T-helper 1 cell treated with Interleukin-12 subunit alpha and Interleukin-12 subunit beta and Interleukin-4 antibody, amounts not matched to agents 30 μg/mL and 1 μg/mL, for 36 hours (primary cell): ENCODE measurements at regions not wholly inside any gene's neighbourhood (a gene's known extent, or its start where the extent isn't known, plus 50 kb on each side); places are given as distances from the start of the nearest gene placed in this dataset.

Source experiments
- H3K27ac Mint-ChIP-seq: one replicate; pipeline ENCODE4 v1.8.0; 2021; ENCODE audit warnings: mild to moderate bottlenecking, mixed read lengths
- H3K27me3 Mint-ChIP-seq: one replicate; pipeline ENCODE4 v1.8.0; 2021; ENCODE audit warnings: low read depth, mixed read lengths
- H3K36me3 Mint-ChIP-seq: one replicate; pipeline ENCODE4 v1.8.0; 2021; ENCODE audit warnings: low read depth, mixed read lengths
- H3K4me1 Mint-ChIP-seq: one replicate; pipeline ENCODE4 v1.8.0; 2021; ENCODE audit warnings: low read depth, mixed read lengths
- H3K4me3 Mint-ChIP-seq: one replicate; pipeline ENCODE4 v1.8.0; 2021; ENCODE audit warnings: mild to moderate bottlenecking, moderate library complexity, mixed read lengths
- H3K9me3 Mint-ChIP-seq: one replicate; pipeline ENCODE4 v1.8.0; 2021; ENCODE audit warnings: mixed read lengths

DNA sequence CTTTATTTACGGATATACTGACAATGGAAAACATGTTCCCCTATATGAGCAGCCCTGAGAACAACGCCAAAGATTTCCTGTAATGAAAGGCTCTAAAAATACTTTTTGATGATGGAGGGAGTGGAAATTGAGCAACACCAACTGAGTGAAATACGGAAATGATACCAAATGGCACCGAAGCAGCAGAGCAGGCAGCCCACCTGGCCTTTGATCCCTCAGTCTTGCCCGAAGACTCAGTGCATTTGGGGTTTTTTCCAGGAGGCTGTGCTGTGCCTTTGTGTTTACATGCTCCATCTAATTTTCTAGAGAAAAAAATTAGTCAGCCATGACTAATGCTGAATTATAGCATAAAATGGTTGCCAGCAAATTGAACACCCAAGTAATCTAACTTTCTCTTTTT, 169.9 kb upstream of the RBPJ start:
- H3K27me3 Mint-ChIP-seq, result no peaks in the 10 kb centered on the region
- H3K9me3 Mint-ChIP-seq, result peaks cover 18% of the 10 kb centered on the region
- H3K4me3 Mint-ChIP-seq, result no peak overlapping the region
- H3K27ac Mint-ChIP-seq, result no peak overlapping the region
- H3K36me3 Mint-ChIP-seq, result peaks cover 11% of the 10 kb centered on the region
- H3K4me1 Mint-ChIP-seq, result peaks cover 19% of the 10 kb centered on the region

- peaks cover 18% of the 10 kb centered on the region for H3K9me3 Mint-ChIP-seq
- H3K27me3 Mint-ChIP-seq, result no peaks in the 10 kb centered on the region
- H3K27ac Mint-ChIP-seq, result no peak overlapping the region
- no peak overlapping the region for H3K4me3 Mint-ChIP-seq
- H3K4me1 Mint-ChIP-seq, result peaks cover 19% of the 10 kb centered on the region
- peaks cover 11% of the 10 kb centered on the region for H3K36me3 Mint-ChIP-seq
These were observed 169.2 kb upstream of the RBPJ start for GRCh38 chr4:26151615-26152014.

DNA sequence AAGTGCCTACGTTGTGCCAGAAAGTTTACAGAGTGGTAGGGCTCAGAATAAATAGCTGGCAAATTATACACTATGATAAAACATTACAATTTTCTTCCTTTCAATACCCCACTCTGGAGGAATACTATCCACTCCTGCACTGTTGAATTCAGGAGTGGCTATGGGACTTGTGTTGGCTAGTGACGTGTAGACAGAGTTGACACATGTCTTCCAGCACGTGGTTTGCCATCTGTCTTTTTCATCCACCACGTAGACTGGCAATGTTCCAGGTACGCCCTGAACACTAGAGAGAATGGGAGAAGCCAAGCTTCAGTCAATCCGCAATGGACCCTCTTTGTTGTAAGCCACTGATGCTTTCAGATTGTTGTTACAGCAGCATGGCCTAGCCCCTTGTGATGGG, 168.8 kb upstream of the RBPJ start:
- Mint-ChIP-seq H3K9me3 (peaks cover 18% of the 10 kb centered on the region), H3K27me3 (no peaks in the 10 kb centered on the region), H3K36me3 (peaks cover 11% of the 10 kb centered on the region), H3K4me1 (peaks cover 19% of the 10 kb centered on the region), H3K27ac (no peak overlapping the region), H3K4me3 (no peak overlapping the region)

DNA sequence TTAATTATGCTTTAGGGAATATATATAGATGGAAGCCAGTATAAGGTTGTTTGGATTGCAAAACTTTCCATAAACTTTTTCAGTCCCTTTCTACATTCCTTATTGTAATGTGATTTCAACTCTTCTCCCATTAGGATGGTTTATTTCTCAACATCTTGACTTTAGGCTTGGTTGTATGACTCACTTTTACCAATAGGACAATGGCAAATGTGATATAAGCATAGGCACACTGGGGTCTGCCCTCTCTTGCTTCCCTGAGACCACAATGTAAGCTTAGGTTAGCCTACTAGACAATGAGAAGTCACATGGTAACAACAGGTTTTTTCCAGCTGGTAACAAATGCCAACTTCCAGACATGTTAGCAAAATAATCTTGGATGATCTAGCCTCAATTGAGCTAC, 163.3 kb upstream of the RBPJ start:
- no peak overlapping the region for H3K4me3 Mint-ChIP-seq
- H3K27ac Mint-ChIP-seq, result no peak overlapping the region
- peaks cover 12% of the 10 kb centered on the region for H3K4me1 Mint-ChIP-seq
- peaks cover 29% of the 10 kb centered on the region for H3K9me3 Mint-ChIP-seq
- no peaks in the 10 kb centered on the region for H3K27me3 Mint-ChIP-seq
- H3K36me3 Mint-ChIP-seq, result peaks cover 13% of the 10 kb centered on the region

- Mint-ChIP-seq H3K36me3 (peaks cover 16% of the 10 kb centered on the region), H3K4me1 (peaks cover 12% of the 10 kb centered on the region), H3K27ac (no peak overlapping the region), H3K27me3 (no peaks in the 10 kb centered on the region), H3K4me3 (no peak overlapping the region), H3K9me3 (peaks cover 29% of the 10 kb centered on the region)
These were observed 160.2 kb upstream of the RBPJ start for GRCh38 chr4:26160591-26160990.

- no peak overlapping the region for H3K27ac Mint-ChIP-seq
- peaks cover 29% of the 10 kb centered on the region for H3K9me3 Mint-ChIP-seq
- H3K4me1 Mint-ChIP-seq, result peaks cover 10% of the 10 kb centered on the region
- no peak overlapping the region for H3K4me3 Mint-ChIP-seq
- H3K36me3 Mint-ChIP-seq, result peaks cover 16% of the 10 kb centered on the region
- H3K27me3 Mint-ChIP-seq, result no peaks in the 10 kb centered on the region
These were observed 159.6 kb upstream of the RBPJ start for GRCh38 chr4:26161030-26161824.

GRCh38 chr4:26162101-26162500, 158.7 kb upstream of the RBPJ start:
- Mint-ChIP-seq H3K27ac (no peak overlapping the region), H3K27me3 (no peaks in the 10 kb centered on the region), H3K9me3 (peaks cover 29% of the 10 kb centered on the region), H3K36me3 (peaks cover 16% of the 10 kb centered on the region), H3K4me1 (peaks cover 10% of the 10 kb centered on the region), H3K4me3 (no peak overlapping the region)

- peaks cover 12% of the 10 kb centered on the region for H3K36me3 Mint-ChIP-seq
- H3K4me3 Mint-ChIP-seq, result no peak overlapping the region
- H3K27me3 Mint-ChIP-seq, result no peaks in the 10 kb centered on the region
- H3K9me3 Mint-ChIP-seq, result peaks cover 17% of the 10 kb centered on the region
- H3K27ac Mint-ChIP-seq, result no peak overlapping the region
- H3K4me1 Mint-ChIP-seq, result peaks cover 6% of the 10 kb centered on the region
These were observed 157.1 kb upstream of the RBPJ start for GRCh38 chr4:26163425-26164362.

DNA sequence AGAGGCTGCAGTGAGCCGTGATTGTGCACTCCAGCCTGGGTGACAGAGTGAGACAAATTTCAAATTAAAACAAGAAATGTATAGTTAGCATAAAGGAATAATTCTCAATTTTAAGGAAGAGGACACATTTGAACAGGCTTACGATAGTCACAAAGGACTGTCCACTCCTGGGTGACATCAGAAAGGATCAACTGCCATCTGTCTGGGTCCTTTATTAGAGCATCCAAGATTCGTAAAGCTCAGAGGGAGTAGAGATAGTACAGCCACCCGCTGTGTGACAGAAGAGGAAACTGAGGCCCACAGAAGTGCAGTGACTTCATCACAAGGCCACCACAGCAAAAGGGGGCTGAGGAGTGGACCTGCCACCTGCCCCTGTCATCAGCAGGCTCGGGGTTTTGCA, 149.3 kb upstream of the RBPJ start:
- Mint-ChIP-seq H3K27me3 (no peaks in the 10 kb centered on the region), H3K9me3 (no peaks in the 10 kb centered on the region), H3K27ac (no peak overlapping the region), H3K4me3 (no peak overlapping the region), H3K36me3 (peaks cover 2% of the 10 kb centered on the region), H3K4me1 (peaks cover 17% of the 10 kb centered on the region)

DNA sequence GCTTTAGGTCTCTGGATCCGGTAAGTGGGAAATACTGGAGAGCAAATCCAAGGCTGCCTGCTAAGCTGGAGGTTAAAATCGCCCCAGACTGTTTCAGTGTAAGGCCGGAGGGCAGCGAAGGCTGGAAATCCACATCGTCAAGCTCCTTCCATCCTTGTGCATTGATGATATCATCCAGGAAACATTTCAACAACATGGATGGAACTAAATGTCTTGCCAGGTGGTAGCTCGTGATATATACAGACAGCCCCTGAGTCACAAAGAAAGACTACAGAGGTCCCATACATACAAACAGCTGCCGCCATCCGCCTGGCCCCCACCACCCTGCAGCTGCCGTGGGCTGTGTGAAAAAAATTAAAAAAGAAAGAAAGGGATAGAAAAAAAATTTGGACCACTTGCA, 148.9 kb upstream of the RBPJ start:
- Mint-ChIP-seq H3K4me3 (no peak overlapping the region), H3K36me3 (peaks cover 2% of the 10 kb centered on the region), H3K4me1 (peaks cover 18% of the 10 kb centered on the region), H3K27ac (no peak overlapping the region), H3K27me3 (no peaks in the 10 kb centered on the region), H3K9me3 (no peaks in the 10 kb centered on the region)

DNA sequence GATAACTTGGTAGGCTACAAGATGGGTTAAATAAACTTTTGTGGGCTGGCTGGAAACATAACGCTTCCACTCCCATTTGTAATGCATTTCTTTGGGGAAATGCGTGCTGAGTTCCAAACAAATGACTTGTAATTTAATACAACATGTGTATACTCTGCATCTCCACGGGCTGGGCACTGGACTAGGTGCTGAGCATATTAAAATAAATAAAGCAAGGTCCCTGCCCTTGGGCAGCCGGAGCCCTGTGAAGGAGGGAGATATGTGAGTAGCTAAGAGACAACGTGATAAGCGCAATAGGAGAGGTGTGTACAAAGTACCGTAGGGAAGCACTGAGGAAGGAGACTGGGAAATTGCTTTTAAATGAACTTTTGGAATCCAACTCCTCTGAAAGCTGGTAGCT, 147.2 kb upstream of the RBPJ start:
- peak overlapping the region; percentile 63 for H3K27ac Mint-ChIP-seq
- H3K4me1 Mint-ChIP-seq, result peaks cover 20% of the 10 kb centered on the region
- peaks cover 2% of the 10 kb centered on the region for H3K36me3 Mint-ChIP-seq
- H3K4me3 Mint-ChIP-seq, result no peak overlapping the region
- no peaks in the 10 kb centered on the region for H3K9me3 Mint-ChIP-seq
- no peaks in the 10 kb centered on the region for H3K27me3 Mint-ChIP-seq

DNA sequence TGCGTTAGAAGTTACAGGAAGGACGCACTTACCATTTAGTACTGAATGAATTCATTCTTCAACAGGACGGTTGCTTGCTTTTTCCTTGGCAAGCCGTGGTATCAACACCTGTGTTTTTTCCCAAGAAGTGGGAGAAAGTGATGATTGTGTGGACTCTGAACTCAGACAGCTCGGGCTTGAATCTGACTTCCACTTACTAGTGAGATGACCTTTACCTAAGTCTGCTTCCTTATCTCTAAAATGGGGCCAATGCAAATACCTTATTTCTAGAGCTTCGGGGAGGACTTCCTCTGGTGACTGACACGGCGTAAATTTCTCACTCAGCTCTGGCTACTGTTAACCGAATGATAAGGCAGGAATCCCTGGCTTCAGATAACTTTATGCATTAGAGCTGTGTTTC, 146.8 kb upstream of the RBPJ start:
- Mint-ChIP-seq H3K36me3 (peaks cover 2% of the 10 kb centered on the region), H3K4me1 (peaks cover 22% of the 10 kb centered on the region), H3K9me3 (no peaks in the 10 kb centered on the region), H3K27ac (no peak overlapping the region), H3K27me3 (no peaks in the 10 kb centered on the region), H3K4me3 (no peak overlapping the region)

DNA sequence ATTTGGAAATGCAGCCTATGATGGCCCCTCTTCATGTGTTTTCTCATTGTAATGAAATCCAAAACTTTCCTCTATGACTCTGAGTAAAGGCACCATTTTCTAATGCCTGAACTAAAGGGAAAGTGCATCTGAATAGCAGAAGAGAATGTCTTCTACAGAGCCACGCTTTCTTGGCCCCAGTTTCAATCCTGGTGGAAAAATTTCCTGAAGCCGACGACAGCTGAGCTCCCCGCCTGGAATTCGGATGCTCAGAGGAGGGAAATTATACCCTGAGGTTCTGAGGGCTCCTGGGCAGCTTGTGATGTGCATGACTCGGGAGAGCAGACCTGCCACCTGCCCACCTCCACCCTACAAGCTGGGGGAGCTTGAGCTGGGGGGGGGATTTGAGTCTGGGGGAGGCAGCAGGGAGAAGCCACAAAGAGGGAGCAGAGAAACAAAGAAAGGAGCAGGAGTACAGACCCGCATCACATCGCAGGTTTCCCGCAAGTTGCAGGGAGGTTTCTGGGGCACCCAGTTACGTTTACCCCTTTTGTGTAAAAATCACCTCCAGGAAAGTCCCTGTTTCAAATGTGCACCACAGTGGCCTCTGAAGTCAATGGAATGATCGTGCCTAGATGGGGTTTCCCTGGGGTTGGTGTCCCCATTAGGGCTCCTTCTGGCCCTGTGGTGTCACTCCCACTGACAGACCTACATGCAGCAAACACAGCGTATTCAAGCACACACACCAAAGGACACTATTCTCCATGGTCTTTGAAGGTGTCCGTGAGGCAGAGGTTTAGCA, 145.6 kb upstream of the RBPJ start:
- peaks cover 26% of the 10 kb centered on the region for H3K4me1 Mint-ChIP-seq
- no peaks in the 10 kb centered on the region for H3K27me3 Mint-ChIP-seq
- H3K27ac Mint-ChIP-seq, result peak overlapping the region; percentile 78
- H3K4me3 Mint-ChIP-seq, result peak overlapping the region; percentile 28
- peaks cover 3% of the 10 kb centered on the region for H3K9me3 Mint-ChIP-seq
- peaks cover 2% of the 10 kb centered on the region for H3K36me3 Mint-ChIP-seq

GRCh38 chr4:26175905-26176470, 144.8 kb upstream of the RBPJ start:
- Mint-ChIP-seq H3K36me3 (peaks cover under 1% of the 10 kb centered on the region), H3K9me3 (peaks cover 3% of the 10 kb centered on the region), H3K27me3 (no peaks in the 10 kb centered on the region), H3K4me3 (no peak overlapping the region), H3K4me1 (peaks cover 26% of the 10 kb centered on the region), H3K27ac (peak overlapping the region; percentile 78)
